Hindlimb muscle (tissue), 1 donor: ENCODE measurements at regions not wholly inside any gene's neighbourhood (a gene's known extent, or its start where the extent isn't known, plus 50 kb on each side); places are given as distances from the start of the nearest gene placed in this dataset.
"Not testable (repeated sequence)": the region's sequence is repeated elsewhere in the genome, so short reads cannot be mapped to it uniquely, and the experiment has no call there.

Experiments
- DNase-seq: peaks from one replicate; pipeline ENCODE4 v3.0.0-alpha.2; 2013

DNA sequence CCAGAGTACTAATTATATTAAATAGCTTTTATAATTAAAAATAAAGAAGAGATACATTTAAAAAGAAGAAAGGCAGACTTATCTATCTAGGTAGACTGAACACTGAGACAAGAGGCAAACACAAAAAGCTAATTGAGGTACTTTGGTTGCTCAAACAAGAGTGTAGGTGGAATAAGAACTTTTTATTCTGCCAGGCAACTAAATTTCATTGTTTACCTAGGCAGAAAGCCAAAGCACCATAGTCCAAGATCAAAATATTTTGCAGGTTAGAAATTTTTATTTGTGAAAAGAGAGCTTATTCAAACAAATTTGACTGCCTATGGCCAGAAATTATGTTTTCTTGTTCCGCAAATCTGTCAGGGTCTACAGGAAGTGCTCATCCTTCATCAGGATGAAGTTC, 499.6 kb upstream of the GBE1 start:
- no peak for DNase-seq

DNA sequence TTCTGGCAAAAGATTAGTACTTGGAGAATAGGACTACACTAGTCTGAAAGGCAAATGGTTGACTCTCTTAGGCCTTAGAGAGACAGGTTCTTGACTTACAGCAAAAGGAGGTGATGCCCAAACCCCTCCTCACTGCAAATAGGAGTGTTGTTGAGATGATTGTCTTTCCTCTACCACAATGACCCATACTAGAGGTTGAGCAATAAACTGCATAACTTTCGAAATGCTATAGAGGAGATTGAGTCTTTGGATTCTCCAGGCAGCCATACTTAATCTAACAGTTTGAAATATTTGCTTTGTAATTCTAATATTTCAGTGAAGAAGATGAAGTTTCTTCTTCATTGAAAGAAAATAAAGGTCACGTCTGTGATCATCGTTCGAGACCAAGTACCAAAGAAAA, 498.5 kb upstream of the GBE1 start:
- DNase-seq = no peak

DNA sequence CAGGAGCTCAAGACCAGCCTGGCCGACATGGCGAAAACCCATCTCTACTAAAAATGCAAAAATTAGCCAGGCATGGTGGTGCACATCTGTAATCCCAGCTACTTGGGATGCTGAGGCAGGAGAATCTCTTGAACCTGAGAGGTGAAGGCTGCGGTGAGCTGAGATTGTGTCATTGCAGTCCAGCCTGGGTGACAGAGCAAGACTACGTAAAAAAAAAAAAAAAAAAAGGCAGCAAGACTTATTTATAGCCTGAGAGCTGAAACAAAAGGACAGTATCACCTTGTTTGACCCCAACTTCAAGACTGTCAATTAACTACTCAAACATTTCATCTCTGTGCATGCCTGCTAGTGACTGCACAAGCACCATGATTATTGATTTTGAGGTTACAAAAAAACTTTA, 478.9 kb upstream of the GBE1 start:
- DNase-seq = no peak

DNA sequence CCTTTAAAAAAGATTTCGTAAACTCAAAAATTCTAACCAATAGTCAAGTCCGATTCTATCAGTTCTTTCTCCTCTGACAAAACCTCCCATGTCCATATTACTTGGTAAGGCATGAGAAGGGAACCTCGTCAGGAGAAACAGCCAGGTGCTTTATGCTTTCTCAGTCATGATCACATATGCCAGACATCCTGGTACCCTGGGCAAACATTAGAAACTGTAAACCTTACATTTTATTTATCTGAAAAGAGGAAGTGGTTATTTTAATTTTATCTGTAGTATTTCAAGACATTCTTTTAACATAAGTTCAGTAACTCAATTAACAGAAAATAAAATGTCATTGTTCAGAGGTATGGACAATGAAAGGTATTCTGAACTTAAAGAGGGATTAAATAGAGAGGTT, 474.8 kb upstream of the GBE1 start:
- DNase-seq = no peak

DNA sequence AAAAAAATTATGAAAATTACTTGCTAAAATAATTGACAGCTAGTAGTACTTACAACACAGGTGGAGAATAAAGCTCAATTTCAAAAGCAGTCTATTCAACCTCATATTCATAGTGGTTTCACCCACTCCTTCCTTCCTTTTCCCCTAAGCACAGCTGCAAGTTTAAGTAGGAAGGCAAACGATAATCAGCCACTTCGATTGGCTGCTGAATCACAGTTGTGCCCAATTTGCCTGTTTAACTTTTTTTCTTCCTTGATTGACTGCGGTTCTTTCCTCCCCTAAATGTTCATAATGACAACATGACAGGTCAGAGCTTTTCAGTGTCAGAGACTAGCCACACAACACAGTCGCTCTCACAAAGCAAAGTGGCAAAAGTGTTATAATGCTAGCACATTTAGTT, 468.0 kb upstream of the GBE1 start:
- no peak for DNase-seq

DNA sequence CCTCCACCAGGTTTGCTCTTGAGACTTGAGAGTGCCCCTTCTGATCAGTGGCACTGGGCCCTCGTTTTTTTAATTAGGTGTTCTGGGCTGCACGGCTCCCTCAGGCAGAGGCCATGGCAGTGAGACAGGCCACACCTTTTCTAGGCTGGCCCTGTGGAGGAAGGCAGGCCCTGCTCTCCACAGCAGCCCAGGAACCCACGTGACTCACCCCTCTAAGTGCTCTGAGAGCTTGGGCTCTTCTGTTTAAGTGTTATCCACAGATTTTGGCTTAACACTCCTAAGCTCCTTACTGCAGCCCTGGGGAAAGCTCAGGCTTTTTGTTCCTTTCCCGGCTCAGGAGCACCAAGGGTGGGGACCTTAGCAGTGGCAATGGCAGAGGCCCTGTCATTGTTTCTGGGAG, 463.2 kb upstream of the GBE1 start:
- no peak for DNase-seq

DNA sequence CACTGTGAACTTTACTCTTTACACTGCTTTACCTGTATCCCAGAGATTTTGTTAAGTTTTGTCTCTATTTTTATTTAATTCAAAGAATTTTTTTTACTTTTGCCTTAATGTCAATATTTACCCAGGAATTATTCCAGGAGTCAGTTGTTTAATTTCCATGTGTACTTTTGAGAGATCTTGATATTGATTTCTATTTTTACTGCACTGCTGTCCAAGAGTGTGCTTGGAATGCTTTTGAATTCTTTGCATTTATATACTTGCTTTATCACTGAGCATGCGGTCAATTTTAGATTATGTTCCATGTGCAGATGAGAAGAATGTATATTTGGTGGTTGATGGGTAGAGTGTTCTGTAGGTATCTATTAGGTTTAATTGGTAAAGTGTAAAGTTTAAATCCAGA, 461.0 kb upstream of the GBE1 start:
- DNase-seq = no peak

DNA sequence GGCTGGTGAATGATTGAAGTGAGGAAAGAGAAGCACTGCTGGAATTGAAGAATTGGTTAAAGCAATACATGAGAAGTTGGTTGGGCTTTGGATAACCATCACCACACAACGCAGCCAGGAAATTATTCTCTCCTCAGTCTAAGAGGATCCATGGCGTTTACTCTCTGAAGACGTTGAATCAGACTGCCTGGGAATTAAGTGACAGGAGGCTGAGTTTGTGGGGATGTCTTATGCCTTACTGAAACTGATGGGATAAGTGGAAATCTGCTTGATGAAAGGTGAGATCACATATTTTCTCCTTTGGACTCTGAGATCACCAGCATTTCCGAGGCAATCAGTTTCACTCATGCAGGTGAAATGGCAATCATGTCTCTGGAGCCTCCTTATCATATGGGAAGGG, 456.1 kb upstream of the GBE1 start:
- DNase-seq = no peak

DNA sequence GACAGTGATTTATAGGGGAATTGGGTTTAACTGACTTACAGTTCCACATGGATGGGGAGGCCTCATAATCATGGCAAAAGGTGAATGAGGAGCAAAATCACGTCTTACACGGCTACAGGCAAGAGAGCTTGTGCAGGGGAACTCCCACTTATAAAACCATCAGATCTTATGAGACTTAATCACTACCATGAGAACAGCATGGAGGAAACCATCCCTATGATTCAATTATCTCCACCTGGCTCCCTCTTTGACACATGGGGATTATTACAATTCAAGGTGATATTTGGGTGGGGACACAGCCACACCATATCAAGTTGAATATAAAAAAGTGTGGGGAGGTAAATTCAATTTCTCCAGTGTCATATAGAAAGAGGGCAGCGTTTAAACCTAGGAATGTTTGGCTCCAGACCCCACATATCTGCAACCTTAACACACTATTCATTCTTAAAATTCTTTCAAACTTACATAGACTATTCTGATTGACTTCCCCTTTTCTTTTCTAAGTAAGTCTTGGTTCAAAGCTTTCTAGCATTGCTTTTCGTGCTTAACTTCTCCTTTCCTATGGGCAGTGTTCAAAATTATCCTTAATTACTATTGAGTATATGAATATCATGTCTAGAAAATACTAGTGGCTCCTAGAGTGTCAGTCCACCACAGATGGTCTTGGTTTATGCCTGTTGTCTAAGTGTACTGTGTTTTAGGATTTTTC, 446.7 kb upstream of the GBE1 start:
- no peak for DNase-seq

DNA sequence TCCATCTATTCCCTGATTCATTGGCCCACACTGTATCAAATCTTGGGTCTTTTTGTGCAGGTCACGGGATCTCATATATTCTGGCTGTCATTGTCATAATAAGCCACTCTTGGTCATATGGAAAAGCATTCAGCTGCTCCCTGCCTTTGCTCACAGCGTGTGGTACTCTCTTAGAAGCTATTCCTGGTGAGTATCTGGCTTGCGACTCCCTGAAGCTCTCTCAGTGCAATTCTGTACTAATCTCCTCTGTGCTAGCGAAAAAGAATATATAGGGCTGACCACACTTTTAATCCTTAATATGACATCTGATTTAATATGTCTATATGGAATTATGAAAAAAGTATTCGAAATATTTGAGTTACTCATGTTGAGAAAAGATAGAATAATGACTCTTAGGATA, 440.8 kb upstream of the GBE1 start:
- DNase-seq = no peak

DNA sequence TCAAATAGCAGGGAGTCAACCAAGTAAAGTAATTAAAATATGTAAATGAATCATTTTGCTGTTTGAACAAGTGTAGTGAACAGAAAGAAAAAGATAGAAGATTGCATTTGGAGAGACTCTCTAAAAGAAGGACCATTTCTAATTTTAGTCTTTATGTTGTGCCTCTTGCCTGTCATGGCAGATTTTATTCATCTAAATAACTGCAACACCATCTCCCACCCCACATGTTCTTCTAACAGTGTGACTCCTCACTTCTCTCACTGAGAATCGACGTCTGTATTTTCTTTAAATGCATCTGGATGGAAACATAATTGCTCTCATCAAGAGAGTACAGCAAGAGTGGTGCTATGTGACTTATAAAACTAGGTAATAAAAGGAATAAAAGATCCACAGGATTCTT, 439.9 kb upstream of the GBE1 start:
- DNase-seq = no peak

DNA sequence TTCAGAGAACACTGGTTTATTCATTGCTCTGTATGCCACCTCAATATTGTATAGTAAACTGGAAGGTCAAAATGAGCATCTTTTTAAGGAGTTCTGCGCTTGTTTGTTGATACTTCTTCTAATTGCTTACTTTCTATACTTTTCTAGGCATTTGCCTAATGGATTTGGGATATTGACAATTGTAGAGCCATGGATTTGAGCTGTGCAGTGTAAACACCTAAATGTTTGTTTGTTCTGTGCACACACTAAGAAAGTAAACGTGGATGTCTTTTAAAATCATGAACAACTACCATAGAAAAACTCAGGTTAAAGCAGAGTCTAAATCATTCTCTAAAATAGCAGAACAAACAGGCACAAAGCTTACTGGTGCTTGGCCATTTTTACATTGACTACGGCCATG, 436.6 kb upstream of the GBE1 start:
- DNase-seq = no peak

DNA sequence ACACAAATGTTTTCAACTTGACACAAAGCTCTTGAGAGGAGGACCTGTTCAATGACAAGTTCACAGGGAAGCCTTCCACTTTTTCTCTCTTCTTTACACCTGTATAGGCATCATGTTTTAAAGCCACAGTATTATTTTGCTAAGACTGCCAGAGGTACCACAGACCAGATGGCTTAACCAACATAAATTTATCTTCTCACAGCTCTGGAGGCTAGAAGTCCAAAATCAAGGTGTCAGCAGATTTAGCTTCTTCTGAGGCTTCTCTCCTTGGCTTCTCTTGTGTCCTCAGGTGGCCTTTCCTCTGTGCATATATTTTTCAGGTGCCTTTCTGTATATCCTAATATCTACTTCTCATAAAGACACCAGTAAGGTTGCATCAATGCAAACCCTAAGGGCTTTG, 435.2 kb upstream of the GBE1 start:
- DNase-seq = no peak

DNA sequence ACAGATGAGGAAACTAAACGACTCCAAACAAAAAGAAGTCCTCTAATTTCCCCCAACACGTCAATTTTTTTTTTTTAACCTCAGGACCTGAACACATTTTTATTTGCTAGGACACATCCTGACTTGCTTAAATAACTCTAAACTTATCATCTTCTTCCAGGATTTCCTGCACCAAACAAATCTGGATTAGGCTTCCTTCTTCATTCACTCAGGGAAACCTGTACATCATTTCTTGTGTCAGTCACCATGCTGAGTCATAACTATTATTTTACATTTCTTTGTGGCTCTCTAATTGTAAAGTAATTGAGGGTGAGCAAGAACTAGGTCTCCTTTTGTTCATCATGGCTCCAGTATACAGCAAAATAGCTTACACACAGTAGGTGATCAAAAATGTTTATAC, 433.4 kb upstream of the GBE1 start:
- DNase-seq = no peak

DNA sequence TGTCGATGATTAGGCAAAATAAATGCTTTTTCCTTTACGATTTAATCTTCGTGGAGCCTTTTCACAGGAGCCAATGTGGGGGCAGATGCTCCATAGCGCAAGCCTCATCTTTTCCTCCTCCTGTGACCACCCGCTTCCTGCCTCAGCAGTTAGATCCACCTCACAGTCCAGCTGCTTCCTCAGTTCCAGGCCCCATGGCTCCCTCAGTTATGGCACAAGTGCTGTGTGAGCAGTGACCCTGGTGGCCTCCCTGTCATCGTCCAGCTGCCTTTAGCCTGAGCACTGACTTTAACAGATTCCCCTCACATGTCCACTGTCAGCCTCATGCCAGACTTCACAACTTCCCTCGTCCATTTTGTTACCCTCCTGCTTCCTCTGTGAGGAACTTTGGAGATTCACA, 424.6 kb upstream of the GBE1 start:
- no peak for DNase-seq

DNA sequence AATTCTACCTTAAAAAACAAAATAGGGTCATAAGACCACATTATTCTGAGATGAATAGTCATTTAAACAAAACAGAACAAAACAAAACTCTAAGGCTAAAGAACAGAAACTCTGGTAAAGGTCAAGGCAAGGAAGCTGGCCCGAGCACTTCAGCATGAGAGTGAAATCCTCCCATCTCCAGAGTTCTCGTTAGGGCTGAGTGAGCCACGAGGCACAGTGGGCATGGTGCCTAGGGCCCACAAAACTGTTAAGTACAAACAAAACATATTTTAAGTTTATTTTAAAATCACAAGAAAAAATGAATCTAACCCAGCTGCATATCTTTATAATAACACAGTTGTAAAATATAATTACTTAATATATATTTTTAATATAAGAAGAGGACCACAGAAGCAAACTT, 417.8 kb upstream of the GBE1 start:
- DNase-seq = no peak

DNA sequence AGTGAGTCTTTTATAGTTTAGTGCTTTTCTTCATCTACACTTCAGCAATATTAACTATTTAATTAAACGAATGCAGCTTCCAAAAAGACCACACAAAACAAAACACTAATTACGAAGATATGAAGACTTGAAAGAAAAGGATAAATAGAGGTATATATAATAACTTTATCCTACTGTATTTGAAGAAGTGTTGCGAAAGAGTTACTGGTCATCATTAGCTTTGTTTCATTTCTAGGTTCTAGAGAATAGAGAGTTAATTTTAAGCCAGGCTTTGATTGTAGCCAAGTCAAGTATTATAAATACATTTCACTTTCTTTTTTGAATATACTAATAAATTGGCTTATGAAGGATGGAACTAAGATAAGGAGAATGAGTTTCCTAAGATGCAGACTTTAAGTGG, 416.8 kb upstream of the GBE1 start:
- no peak for DNase-seq

DNA sequence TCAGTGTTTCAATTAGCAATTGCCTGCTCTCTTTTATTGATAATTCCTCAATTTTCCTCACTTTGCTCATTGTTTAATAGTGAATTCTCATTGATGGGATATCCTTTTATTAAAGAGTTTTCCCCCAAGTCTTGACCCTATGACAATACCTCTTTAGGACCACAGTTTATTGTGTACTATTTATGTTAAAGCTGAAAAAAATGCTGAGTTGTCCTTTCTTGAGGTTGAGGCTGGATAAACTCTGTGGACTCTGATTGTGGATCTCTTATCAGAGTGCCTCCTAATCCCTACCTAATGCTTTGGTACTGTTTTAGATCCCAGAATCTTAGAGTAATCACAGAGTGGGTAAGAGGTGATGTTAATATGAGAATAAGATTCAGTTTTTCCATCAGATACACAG, 416.3 kb upstream of the GBE1 start:
- no peak for DNase-seq

DNA sequence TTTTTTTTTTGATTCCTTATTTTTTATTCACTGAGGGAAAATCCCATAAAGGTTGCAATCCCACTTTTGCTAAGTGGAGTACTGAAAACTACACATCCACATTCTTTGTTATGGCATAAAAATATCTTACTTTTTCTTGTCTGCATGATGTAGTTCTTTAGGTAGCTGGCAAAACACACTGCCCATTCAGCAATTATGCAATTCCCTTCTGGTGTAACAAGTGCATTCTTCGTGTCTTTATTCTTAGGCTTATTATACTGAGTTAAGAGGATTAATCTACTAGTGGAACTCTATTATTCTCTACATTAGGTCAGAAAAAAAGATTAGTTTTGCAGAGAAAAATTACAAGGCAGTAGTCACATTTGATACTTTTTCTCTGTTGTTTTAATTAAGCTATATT, 403.8 kb upstream of the GBE1 start:
- DNase-seq = no peak

DNA sequence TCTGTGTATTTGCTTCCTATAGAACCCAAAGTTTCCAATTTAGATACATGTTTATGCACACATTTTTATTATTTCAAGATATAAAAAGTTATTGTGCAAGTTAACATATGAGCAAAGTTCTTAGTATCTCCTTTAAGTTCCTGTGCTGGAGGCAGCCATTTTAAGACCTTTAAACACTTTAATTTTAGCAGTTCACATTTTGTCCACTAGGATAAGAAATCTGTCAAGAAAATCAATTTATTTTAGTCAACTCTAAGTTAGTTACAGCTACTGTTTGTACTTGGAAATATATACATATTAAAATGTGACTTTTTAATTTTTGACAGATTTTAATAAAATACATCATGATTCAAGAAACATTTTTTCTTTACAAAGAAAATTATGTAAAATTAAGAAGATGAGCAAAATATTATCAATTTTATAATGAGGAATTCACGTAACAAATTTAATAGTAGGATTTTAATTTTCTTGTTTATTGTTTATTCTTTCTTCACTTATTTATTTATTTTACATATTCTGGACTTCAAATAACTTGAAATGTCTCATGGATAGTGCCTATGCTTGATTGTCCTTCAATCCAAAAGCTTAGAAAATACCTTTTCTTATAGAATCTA, 402.6 kb upstream of the GBE1 start:
- no peak for DNase-seq

DNA sequence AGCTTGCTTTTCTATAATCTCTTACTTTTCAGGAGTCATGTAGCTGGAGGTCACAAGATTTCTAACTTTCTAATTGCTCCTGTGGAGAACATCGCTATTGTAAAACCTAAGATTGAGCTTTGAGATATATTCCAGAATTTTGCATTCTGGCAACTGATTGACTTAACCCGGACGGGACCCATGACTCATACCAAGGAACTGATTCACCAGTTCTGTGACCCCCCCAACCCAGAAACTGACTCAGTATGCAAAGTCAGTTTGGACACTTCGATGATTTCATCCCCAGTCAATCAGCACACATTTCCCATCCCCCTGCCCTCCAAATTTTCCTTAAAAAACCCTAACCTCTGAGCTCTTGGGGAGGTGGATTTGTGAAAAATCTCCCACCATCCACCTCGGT, 396.5 kb upstream of the GBE1 start:
- no peak for DNase-seq

DNA sequence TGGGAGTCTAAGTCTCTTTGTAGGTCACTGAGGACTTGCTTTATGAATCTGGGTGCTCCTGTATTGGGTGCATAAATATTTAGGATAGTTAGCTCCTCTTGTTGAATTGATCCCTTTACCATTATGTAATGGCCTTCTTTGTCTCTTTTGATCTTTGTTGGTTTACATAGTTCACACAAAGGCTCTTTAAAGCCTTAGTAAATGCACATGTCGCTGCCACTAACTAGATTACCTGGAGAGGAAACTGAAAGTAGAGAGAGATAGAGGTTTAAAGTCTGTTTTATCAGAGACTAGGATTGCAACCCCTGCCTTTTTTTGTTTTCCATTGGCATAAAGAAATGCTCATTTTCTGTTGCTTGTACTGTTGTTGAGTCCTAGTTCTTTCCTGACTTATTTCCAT, 392.4 kb upstream of the GBE1 start:
- DNase-seq = not testable (repeated sequence)

DNA sequence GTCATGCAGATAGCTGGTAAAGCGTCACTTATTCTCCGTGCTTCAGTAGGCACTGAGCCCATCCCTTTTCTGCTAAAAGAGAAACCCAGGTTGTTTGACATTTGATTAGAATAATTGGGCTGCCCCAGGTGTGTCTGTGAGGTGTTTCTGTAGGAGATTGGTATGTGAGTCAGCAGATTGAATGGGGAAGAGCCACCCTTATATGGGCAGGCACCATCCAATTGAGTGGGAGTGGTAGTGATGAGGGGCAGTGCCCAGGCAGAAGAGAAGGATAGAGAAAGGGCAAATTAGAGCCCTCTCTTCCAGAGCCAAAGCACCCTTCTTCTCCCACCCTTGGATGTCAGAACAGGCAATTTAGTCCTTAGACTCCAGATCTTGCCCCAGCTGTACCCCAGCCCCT, 384.3 kb upstream of the GBE1 start:
- no peak for DNase-seq

DNA sequence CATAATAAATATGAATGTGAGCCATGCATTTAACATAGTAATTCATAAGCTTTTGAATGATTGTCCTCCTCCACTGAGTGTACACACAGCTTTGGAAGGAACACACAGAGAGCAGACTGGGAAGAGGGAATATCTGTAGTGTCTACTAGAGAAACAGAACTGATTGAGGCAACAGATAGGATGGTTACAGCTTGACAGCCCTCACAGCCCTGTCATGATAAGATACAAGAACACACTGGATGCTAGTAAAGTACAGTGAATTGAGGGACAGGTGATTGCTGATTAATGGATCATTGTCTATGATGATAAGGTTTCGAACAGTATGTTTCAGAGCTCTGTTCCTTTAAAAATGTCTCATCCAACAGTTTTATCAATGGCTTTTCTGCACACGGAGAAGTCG, 383.4 kb upstream of the GBE1 start:
- DNase-seq = no peak
